ENCODE measurements at regions not wholly inside any gene's neighbourhood (a gene's known extent, or its start where the extent isn't known, plus 50 kb on each side); places are given as distances from the start of the nearest gene placed in this dataset.
"Not testable (repeated sequence)": the region's sequence is repeated elsewhere in the genome, so short reads cannot be mapped to it uniquely, and the experiment has no call there.

GRCh38 chr11:38711110-38711509 lies 2113.1 kb upstream of the RAG2 start:
- no peak for ATAC-seq

- ATAC-seq = no peak
Observed at GRCh38 chr11:38710262-38710661, 2112.2 kb upstream of the RAG2 start.

GRCh38 chr11:38700111-38700510 lies 2102.1 kb upstream of the RAG2 start:
- no peak for ATAC-seq

- no peak for ATAC-seq
Observed at GRCh38 chr11:38693306-38693705, 2095.3 kb upstream of the RAG2 start.

GRCh38 chr11:38690211-38690610 lies 2092.2 kb upstream of the RAG2 start:
- ATAC-seq = not testable (repeated sequence)

GRCh38 chr11:38687008-38687407 lies 2089.0 kb upstream of the RAG2 start:
- ATAC-seq = no peak

GRCh38 chr11:38683484-38683883 lies 2085.4 kb upstream of the RAG2 start:
- no peak for ATAC-seq

- no peak for ATAC-seq
Observed at GRCh38 chr11:38680746-38681145, 2082.7 kb upstream of the RAG2 start.

- no peak for ATAC-seq
Observed at GRCh38 chr11:38680166-38680565, 2082.1 kb upstream of the RAG2 start.

GRCh38 chr11:38672445-38672844 lies 2074.4 kb upstream of the RAG2 start:
- ATAC-seq = no peak

- ATAC-seq = no peak
Observed at GRCh38 chr11:38667359-38667758, 2069.3 kb upstream of the RAG2 start.

GRCh38 chr11:38648604-38649003 lies 2050.6 kb upstream of the RAG2 start:
- no peak for ATAC-seq

- ATAC-seq = no peak
Observed at GRCh38 chr11:38646382-38646781, 2048.3 kb upstream of the RAG2 start.

GRCh38 chr11:38640854-38641253 lies 2042.8 kb upstream of the RAG2 start:
- no peak for ATAC-seq

- no peak for ATAC-seq
Observed at GRCh38 chr11:38612701-38613100, 2014.7 kb upstream of the RAG2 start.

GRCh38 chr11:38601371-38601770 lies 2003.3 kb upstream of the RAG2 start:
- not testable (repeated sequence) for ATAC-seq

GRCh38 chr11:38598418-38598817 lies 2000.4 kb upstream of the RAG2 start:
- no peak for ATAC-seq

GRCh38 chr11:38595359-38596016 lies 1997.5 kb upstream of the RAG2 start:
- not testable (repeated sequence) for ATAC-seq

- no peak for ATAC-seq
Observed at GRCh38 chr11:38594895-38595294, 1996.9 kb upstream of the RAG2 start.

- ATAC-seq = no peak
Observed at GRCh38 chr11:38593649-38594048, 1995.6 kb upstream of the RAG2 start.

- ATAC-seq = no peak
Observed at GRCh38 chr11:38582756-38583155, 1984.7 kb upstream of the RAG2 start.

- ATAC-seq = no peak
Observed at GRCh38 chr11:38582151-38582550, 1984.1 kb upstream of the RAG2 start.

- no peak for ATAC-seq
Observed at GRCh38 chr11:38577769-38578168, 1979.7 kb upstream of the RAG2 start.

- no peak for ATAC-seq
Observed at GRCh38 chr11:38562562-38562961, 1964.5 kb upstream of the RAG2 start.

GRCh38 chr11:38553148-38553547 lies 1955.1 kb upstream of the RAG2 start:
- ATAC-seq = no peak

All from esophagus mucosa (tissue), 1 donor.